GM23338 (cell line): ENCODE measurements at regions not wholly inside any gene's neighbourhood (a gene's known extent, or its start where the extent isn't known, plus 50 kb on each side); places are given as distances from the start of the nearest gene placed in this dataset.

Source experiments
- ATAC-seq: fragments of 200-7000 bp; cut with Tn5 transposase; 3 replicates; pipeline ENCODE4 v1.9.1; 2020
- DNase-seq: peaks from one replicate; pipeline ENCODE4 v3.0.0-alpha.2; 2015; ENCODE audit warnings: low spot score
- H2AFZ ChIP-seq: fragments of 200-600 bp; sonication (generic); 2 replicates; pipeline ENCODE4 v1.8.0; 2016; ENCODE audit warnings: antibody characterized with exemption, mild to moderate bottlenecking, moderate library complexity
- H3F3A ChIP-seq: fragments of 200-600 bp; sonication (generic); replicated peaks from 2 replicates; pipeline ENCODE4 v1.8.0; 2017; ENCODE audit warnings: antibody characterized with exemption, mixed run types, low read depth
- H3K27ac ChIP-seq: fragments of 200-600 bp; sonication (generic); 2 replicates; pipeline ENCODE4 v1.6.1; 2016; ENCODE audit warnings: low read depth
- H3K27me3 ChIP-seq: fragments of 200-600 bp; sonication (generic); 2 replicates; pipeline ENCODE4 v1.8.0; 2016; ENCODE audit warnings: mild to moderate bottlenecking, mixed run types, moderate library complexity; ENCODE audit not compliant: insufficient read depth
- H3K36me3 ChIP-seq: fragments of 200-600 bp; sonication (generic); 2 replicates; pipeline ENCODE4 v1.8.0; 2016; ENCODE audit warnings: mild to moderate bottlenecking; ENCODE audit not compliant: insufficient read depth
- H3K4me1 ChIP-seq: fragments of 200-600 bp; sonication (generic); 2 replicates; pipeline ENCODE4 v1.8.0; 2016; ENCODE audit warnings: mild to moderate bottlenecking, moderate library complexity; ENCODE audit not compliant: insufficient read depth
- H3K4me2 ChIP-seq: fragments of 200-600 bp; sonication (generic); 2 replicates; pipeline ENCODE4 v1.7.1; 2017; ENCODE audit warnings: mixed run types
- H3K4me3 ChIP-seq: fragments of 200-600 bp; sonication (generic); 2 replicates; pipeline ENCODE4 v1.6.1; 2016; ENCODE audit warnings: mixed run types
- H3K79me2 ChIP-seq: fragments of 200-600 bp; sonication (generic); replicated peaks from 2 replicates; pipeline ENCODE4 v1.8.0; 2017; ENCODE audit warnings: mild to moderate bottlenecking; ENCODE audit not compliant: insufficient read depth
- H3K9me2 ChIP-seq: fragments of 200-600 bp; sonication (generic); 2 replicates; pipeline ENCODE4 v1.8.0; 2017; ENCODE audit not compliant: insufficient read depth
- H4K20me1 ChIP-seq: fragments of 200-600 bp; sonication (generic); replicated peaks from 2 replicates; pipeline ENCODE4 v1.8.0; 2017; ENCODE audit warnings: mild to moderate bottlenecking; ENCODE audit not compliant: insufficient read depth
- H3K27ac Mint-ChIP-seq: 2 replicates; pipeline ENCODE4 v1.8.0; 2020; ENCODE audit warnings: inconsistent platforms, mild to moderate bottlenecking, moderate library complexity, mixed read lengths
- H3K27me3 Mint-ChIP-seq: 3 replicates; pipeline ENCODE4 v1.8.0; 2022; ENCODE audit warnings: low read depth, mild to moderate bottlenecking, moderate library complexity, mixed read lengths, inconsistent platforms; ENCODE audit not compliant: insufficient read depth, poor library complexity
- H3K36me3 Mint-ChIP-seq: 3 replicates; pipeline ENCODE4 v1.8.0; 2021; ENCODE audit warnings: low read depth, mild to moderate bottlenecking, inconsistent platforms, moderate library complexity, mixed read lengths
- H3K4me1 Mint-ChIP-seq: 3 replicates; pipeline ENCODE4 v1.8.0; 2020; ENCODE audit warnings: mild to moderate bottlenecking, inconsistent platforms, mixed read lengths
- H3K4me3 Mint-ChIP-seq: 3 replicates; pipeline ENCODE4 v1.8.0; 2021; ENCODE audit warnings: moderate library complexity, mild to moderate bottlenecking, inconsistent platforms, mixed read lengths
- H3K9me3 Mint-ChIP-seq: 3 replicates; pipeline ENCODE4 v1.8.0; 2020; ENCODE audit warnings: moderate library complexity, mild to moderate bottlenecking, inconsistent platforms, mixed read lengths
- CREB1 ChIP-seq: fragments of 250-450 bp; sonication (Bioruptor Pico); IDR thresholded peaks from 2 replicates; pipeline ENCODE4 v1.5.0; 2020; ENCODE audit warnings: low read depth, mild to moderate bottlenecking, moderate library complexity
- EZH2phosphoT487 ChIP-seq: fragments of 200-600 bp; sonication (generic); IDR thresholded peaks from one replicate; pipeline ENCODE4 v1.8.1; 2018; ENCODE audit warnings: antibody characterized with exemption; ENCODE audit not compliant: unreplicated experiment
- NANOG ChIP-seq: IDR thresholded peaks from 2 replicates; pipeline ENCODE4 v1.6.1; 2016; ENCODE audit warnings: antibody characterized with exemption, borderline replicate concordance
- POLR2AphosphoS5 ChIP-seq: IDR thresholded peaks from 2 replicates; pipeline ENCODE4 v1.6.1; 2016; ENCODE audit warnings: antibody characterized with exemption, low read depth
- REST ChIP-seq: IDR thresholded peaks from one replicate; pipeline ENCODE4 v1.6.1; 2018; ENCODE audit warnings: antibody characterized with exemption; ENCODE audit not compliant: unreplicated experiment
- STAT1 ChIP-seq: IDR thresholded peaks from one replicate; pipeline ENCODE4 v1.6.1; 2016; ENCODE audit warnings: antibody characterized with exemption; ENCODE audit not compliant: unreplicated experiment
- TF ChIP-seq, protein P1 (sequence below): fragments of 250-450 bp; sonication (Bioruptor Pico); IDR thresholded peaks from 2 replicates; pipeline ENCODE4 v1.5.0; 2020; ENCODE audit warnings: mild to moderate bottlenecking, moderate library complexity

DNA sequence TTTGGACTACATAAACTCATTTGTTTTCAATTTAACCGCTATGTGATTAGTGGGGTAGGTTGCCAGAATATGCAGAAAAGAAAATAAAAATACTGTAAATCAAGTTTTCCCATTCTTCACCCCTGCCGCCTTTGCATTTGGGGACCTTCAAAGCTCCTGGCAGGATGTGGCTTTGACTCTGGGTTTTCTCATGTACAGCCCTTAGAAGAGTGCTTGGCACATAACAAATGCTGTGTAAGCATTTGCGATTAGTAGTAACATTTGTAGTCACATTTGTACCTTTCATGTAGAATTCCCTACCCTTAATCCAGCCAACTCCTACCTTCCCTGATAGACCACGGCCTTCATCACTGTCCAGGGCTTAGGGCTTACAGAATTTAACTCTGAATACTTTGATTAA is 262.6 kb downstream of the MREG start:
- H3K79me2 ChIP-seq: no peaks in the 10 kb centered on the region
- DNase-seq: no peak
- no peak overlapping the region for H3K27ac ChIP-seq
- H3F3A ChIP-seq: no peaks in the 10 kb centered on the region
- H2AFZ ChIP-seq: no peak overlapping the region
- no peak overlapping the region for H3K4me3 ChIP-seq
- Mint-ChIP-seq H3K4me1 (no peaks in the 10 kb centered on the region), H3K9me3 (no peaks in the 10 kb centered on the region; the same call in 2 of the 3 replicates), H3K27me3 (no peaks in the 10 kb centered on the region), H3K27ac (no peak overlapping the region), H3K4me3 (no peak overlapping the region), H3K36me3 (no peaks in the 10 kb centered on the region)
- TF ChIP-seq REST (no peak), STAT1 (no peak), NANOG (no peak), POLR2AphosphoS5 (no peak), EZH2phosphoT487 (no peak), CREB1 (CRISPR knock-in tag) (no peak)
- TF ChIP-seq, protein P1, sequence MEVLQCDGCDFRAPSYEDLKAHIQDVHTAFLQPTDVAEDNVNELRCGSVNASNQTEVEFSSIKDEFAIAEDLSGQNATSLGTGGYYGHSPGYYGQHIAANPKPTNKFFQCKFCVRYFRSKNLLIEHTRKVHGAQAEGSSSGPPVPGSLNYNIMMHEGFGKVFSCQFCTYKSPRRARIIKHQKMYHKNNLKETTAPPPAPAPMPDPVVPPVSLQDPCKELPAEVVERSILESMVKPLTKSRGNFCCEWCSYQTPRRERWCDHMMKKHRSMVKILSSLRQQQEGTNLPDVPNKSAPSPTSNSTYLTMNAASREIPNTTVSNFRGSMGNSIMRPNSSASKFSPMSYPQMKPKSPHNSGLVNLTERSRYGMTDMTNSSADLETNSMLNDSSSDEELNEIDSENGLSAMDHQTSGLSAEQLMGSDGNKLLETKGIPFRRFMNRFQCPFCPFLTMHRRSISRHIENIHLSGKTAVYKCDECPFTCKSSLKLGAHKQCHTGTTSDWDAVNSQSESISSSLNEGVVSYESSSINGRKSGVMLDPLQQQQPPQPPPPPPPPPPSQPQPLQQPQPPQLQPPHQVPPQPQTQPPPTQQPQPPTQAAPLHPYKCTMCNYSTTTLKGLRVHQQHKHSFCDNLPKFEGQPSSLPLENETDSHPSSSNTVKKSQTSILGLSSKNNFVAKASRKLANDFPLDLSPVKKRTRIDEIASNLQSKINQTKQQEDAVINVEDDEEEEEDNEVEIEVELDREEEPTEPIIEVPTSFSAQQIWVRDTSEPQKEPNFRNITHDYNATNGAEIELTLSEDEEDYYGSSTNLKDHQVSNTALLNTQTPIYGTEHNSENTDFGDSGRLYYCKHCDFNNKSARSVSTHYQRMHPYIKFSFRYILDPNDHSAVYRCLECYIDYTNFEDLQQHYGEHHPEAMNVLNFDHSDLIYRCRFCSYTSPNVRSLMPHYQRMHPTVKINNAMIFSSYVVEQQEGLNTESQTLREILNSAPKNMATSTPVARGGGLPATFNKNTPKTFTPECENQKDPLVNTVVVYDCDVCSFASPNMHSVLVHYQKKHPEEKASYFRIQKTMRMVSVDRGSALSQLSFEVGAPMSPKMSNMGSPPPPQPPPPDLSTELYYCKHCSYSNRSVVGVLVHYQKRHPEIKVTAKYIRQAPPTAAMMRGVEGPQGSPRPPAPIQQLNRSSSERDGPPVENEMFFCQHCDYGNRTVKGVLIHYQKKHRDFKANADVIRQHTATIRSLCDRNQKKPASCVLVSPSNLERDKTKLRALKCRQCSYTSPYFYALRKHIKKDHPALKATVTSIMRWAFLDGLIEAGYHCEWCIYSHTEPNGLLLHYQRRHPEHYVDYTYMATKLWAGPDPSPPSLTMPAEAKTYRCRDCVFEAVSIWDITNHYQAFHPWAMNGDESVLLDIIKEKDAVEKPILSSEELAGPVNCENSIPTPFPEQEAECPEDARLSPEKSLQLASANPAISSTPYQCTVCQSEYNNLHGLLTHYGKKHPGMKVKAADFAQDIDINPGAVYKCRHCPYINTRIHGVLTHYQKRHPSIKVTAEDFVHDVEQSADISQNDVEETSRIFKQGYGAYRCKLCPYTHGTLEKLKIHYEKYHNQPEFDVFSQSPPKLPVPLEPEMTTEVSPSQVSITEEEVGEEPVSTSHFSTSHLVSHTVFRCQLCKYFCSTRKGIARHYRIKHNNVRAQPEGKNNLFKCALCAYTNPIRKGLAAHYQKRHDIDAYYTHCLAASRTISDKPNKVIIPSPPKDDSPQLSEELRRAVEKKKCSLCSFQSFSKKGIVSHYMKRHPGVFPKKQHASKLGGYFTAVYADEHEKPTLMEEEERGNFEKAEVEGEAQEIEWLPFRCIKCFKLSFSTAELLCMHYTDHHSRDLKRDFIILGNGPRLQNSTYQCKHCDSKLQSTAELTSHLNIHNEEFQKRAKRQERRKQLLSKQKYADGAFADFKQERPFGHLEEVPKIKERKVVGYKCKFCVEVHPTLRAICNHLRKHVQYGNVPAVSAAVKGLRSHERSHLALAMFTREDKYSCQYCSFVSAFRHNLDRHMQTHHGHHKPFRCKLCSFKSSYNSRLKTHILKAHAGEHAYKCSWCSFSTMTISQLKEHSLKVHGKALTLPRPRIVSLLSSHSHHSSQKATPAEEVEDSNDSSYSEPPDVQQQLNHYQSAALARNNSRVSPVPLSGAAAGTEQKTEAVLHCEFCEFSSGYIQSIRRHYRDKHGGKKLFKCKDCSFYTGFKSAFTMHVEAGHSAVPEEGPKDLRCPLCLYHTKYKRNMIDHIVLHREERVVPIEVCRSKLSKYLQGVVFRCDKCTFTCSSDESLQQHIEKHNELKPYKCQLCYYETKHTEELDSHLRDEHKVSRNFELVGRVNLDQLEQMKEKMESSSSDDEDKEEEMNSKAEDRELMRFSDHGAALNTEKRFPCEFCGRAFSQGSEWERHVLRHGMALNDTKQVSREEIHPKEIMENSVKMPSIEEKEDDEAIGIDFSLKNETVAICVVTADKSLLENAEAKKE: no peak
- H3K27me3 ChIP-seq: no peaks in the 10 kb centered on the region
- peaks cover 21% of the 10 kb centered on the region; the same call in 1 of the 2 replicates for H3K9me2 ChIP-seq
- no peaks in the 10 kb centered on the region for H3K4me1 ChIP-seq
- H3K36me3 ChIP-seq: no peaks in the 10 kb centered on the region
- no peak for ATAC-seq
- no peak overlapping the region for H3K4me2 ChIP-seq
- no peaks in the 10 kb centered on the region for H4K20me1 ChIP-seq
